Breast epithelium (tissue), 3 donors: ENCODE measurements at regions not wholly inside any gene's neighbourhood (a gene's known extent, or its start where the extent isn't known, plus 50 kb on each side); places are given as distances from the start of the nearest gene placed in this dataset.

Experiments used
- POLR2A ChIP-seq: fragments of 450-650 bp; IDR thresholded peaks from one replicate; pipeline ENCODE4 v1.6.1; 2016; ENCODE audit warnings: antibody characterized with exemption, mild to moderate bottlenecking, moderate library complexity
- POLR2AphosphoS5 ChIP-seq, 3 donors: sonication (generic); formaldehyde crosslinking; IDR thresholded peaks; one replicate each; pipeline ENCODE4 v1.6.1; 2017; ENCODE audit warnings: antibody characterized with exemption in 3 of 3
- TF ChIP-seq, protein P1 (sequence below), 3 donors: fragments of 450-650 bp; IDR thresholded peaks; one replicate each; pipeline ENCODE4 v1.5.1; 2016 to 2017; ENCODE audit warnings: antibody characterized with exemption in 3 of 3, mild to moderate bottlenecking in 3 of 3, moderate library complexity in 3 of 3

- TF ChIP-seq, protein P1, sequence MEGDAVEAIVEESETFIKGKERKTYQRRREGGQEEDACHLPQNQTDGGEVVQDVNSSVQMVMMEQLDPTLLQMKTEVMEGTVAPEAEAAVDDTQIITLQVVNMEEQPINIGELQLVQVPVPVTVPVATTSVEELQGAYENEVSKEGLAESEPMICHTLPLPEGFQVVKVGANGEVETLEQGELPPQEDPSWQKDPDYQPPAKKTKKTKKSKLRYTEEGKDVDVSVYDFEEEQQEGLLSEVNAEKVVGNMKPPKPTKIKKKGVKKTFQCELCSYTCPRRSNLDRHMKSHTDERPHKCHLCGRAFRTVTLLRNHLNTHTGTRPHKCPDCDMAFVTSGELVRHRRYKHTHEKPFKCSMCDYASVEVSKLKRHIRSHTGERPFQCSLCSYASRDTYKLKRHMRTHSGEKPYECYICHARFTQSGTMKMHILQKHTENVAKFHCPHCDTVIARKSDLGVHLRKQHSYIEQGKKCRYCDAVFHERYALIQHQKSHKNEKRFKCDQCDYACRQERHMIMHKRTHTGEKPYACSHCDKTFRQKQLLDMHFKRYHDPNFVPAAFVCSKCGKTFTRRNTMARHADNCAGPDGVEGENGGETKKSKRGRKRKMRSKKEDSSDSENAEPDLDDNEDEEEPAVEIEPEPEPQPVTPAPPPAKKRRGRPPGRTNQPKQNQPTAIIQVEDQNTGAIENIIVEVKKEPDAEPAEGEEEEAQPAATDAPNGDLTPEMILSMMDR (IDR thresholded peaks at IDR 0.05): no peak
- no peak for TF ChIP-seq POLR2A
- no peak for TF ChIP-seq POLR2AphosphoS5 (IDR thresholded peaks at IDR 0.05)
These were observed 279.3 kb downstream of the TMEM121 start for GRCh38 chr14:105805701-105806100.
